Activated T-cell treated with anti-CD3 and anti-CD28 coated beads, Interleukin-2, amount 50 U/mL, for 24 hours (primary cell): ENCODE measurements at regions not wholly inside any gene's neighbourhood (a gene's known extent, or its start where the extent isn't known, plus 50 kb on each side); places are given as distances from the start of the nearest gene placed in this dataset.

Experiments
- DNase-seq: peaks from one replicate; pipeline ENCODE4 v3.0.0-alpha.2; 2020
- H3K27ac Mint-ChIP-seq: 2 replicates; pipeline ENCODE4 v1.8.0; 2020; ENCODE audit warnings: mild to moderate bottlenecking, mixed read lengths
- H3K27me3 Mint-ChIP-seq: 2 replicates; pipeline ENCODE4 v1.8.0; 2020; ENCODE audit warnings: mixed read lengths
- H3K36me3 Mint-ChIP-seq: 2 replicates; pipeline ENCODE4 v1.8.0; 2020; ENCODE audit warnings: low read depth, mixed read lengths
- H3K4me1 Mint-ChIP-seq: 2 replicates; pipeline ENCODE4 v1.8.0; 2020; ENCODE audit warnings: low read depth, mixed read lengths
- H3K4me3 Mint-ChIP-seq: 2 replicates; pipeline ENCODE4 v1.8.0; 2020; ENCODE audit warnings: mild to moderate bottlenecking, moderate library complexity, mixed read lengths
- H3K9me3 Mint-ChIP-seq: 2 replicates; pipeline ENCODE4 v1.8.0; 2020; ENCODE audit warnings: mixed read lengths

DNA sequence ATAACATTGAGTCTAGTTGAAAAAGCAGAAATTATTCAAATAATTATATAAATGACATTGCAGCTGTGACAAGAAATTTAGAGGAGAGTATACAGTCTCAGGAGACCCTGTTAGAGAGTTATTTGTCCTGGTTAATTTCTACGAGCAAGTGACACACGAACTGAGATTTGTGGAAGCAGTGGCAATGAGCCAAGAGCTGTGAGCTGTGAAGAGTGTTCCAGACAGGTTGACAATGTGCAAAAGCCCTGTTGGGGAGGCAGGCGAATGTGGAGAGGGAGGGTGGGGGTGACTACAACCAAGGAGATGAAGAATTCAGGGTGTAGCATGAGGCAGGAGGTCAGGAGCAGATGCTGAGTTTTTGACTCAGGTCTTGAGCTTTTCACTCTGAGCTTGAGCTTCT, 620.2 kb upstream of the TENM4 start:
- no peak for DNase-seq
- no peak overlapping the region for H3K4me3 Mint-ChIP-seq
- peaks cover 11% of the 10 kb centered on the region for H3K9me3 Mint-ChIP-seq
- H3K27me3 Mint-ChIP-seq = no peaks in the 10 kb centered on the region
- H3K27ac Mint-ChIP-seq = no peak overlapping the region
- no peaks in the 10 kb centered on the region for H3K4me1 Mint-ChIP-seq
- no peaks in the 10 kb centered on the region for H3K36me3 Mint-ChIP-seq

DNA sequence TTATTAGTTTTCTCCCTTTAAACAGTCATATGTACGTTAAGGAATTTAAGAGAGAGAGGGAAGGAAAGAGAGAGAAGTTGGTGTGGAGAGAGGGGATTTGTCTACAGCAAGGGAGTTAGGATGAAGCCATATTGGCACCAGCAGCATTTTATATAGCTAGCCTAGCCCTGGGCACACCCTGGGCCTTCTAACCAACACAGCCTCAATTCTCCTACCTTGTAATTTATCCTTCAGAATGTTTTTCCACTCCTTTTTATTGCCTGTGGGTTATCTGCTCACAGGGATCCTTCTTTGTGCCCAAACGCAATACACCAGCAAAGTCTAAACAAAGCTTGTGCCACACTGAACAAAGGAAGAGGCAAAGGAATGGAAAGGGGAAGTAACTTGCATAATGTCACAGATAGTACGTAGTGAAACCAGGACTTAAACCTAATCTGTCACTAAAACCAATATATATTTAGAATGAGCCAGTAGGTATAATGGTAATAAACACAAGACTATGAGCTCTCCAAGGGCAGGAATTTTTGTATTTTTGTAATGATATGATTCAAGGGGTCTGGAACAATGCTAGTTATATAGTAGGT, 613.8 kb upstream of the TENM4 start:
- H3K27me3 Mint-ChIP-seq = no peaks in the 10 kb centered on the region
- no peak overlapping the region for H3K4me3 Mint-ChIP-seq
- H3K4me1 Mint-ChIP-seq = no peaks in the 10 kb centered on the region
- H3K36me3 Mint-ChIP-seq = no peaks in the 10 kb centered on the region
- H3K9me3 Mint-ChIP-seq = peaks cover 9% of the 10 kb centered on the region
- H3K27ac Mint-ChIP-seq = no peak overlapping the region
- no peak for DNase-seq

DNA sequence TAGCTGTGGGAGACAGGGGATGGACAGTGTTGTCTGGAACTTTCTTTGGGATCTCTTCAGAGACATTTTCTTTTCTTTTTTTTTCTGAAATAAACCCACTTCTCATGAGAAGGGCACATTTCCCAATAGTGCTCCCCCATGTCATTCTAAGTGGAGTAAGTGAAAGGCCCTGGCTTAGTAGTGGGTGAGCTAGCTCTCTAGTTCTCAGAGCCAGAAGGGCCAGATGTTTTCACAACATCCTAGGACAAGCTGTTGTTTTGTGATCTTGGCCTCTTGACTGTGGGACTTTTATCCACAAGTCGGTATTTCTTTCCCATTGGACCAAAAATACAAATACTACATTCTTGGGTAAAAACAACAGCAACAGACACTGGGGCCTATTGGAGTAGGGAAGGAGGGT, 607.7 kb upstream of the TENM4 start:
- Mint-ChIP-seq H3K9me3 (peaks cover 12% of the 10 kb centered on the region), H3K27ac (no peak overlapping the region), H3K36me3 (no peaks in the 10 kb centered on the region), H3K27me3 (no peaks in the 10 kb centered on the region), H3K4me1 (no peaks in the 10 kb centered on the region), H3K4me3 (no peak overlapping the region)
- DNase-seq = no peak

- Mint-ChIP-seq H3K36me3 (no peaks in the 10 kb centered on the region), H3K9me3 (peaks cover 12% of the 10 kb centered on the region), H3K27ac (no peak overlapping the region), H3K4me1 (no peaks in the 10 kb centered on the region), H3K27me3 (no peaks in the 10 kb centered on the region), H3K4me3 (no peak overlapping the region)
- DNase-seq = no peak
Measured at GRCh38 chr11:80041136-80042000, 600.5 kb upstream of the TENM4 start.

- Mint-ChIP-seq H3K36me3 (no peaks in the 10 kb centered on the region), H3K27me3 (no peaks in the 10 kb centered on the region), H3K27ac (no peak overlapping the region), H3K4me1 (no peaks in the 10 kb centered on the region), H3K4me3 (no peak overlapping the region), H3K9me3 (peaks cover 5% of the 10 kb centered on the region)
- DNase-seq = no peak
Measured at GRCh38 chr11:80034801-80035200, 594.0 kb upstream of the TENM4 start.

GRCh38 chr11:80031014-80031600, 590.3 kb upstream of the TENM4 start:
- H3K27ac Mint-ChIP-seq = no peak overlapping the region

DNA sequence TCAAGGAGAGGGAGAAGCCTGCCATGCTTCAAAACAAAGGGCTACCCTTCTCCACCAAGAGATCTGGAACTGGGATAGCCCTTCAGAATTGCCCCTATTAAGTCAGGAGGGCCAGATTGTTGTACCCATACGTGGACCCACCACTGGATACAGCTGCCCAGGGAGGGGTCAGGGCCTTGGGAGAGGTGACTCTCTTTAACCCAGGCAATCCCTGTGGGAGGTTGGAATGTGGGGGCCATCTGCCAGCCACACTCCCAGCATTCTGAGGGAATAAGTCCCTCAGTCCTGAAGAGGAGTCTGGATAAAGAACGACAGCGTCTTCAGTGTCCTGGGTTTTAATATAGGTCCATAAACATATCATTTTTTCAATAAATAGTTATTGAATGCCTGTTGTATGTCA, 588.2 kb upstream of the TENM4 start:
- Mint-ChIP-seq H3K36me3 (no peaks in the 10 kb centered on the region), H3K9me3 (peaks cover 3% of the 10 kb centered on the region), H3K4me3 (no peak overlapping the region), H3K4me1 (no peaks in the 10 kb centered on the region), H3K27ac (no peak overlapping the region), H3K27me3 (no peaks in the 10 kb centered on the region)
- DNase-seq = no peak

More at GRCh38 chr11:80031014-80031600, 590.3 kb upstream of the TENM4 start:
- H3K27me3 Mint-ChIP-seq = no peaks in the 10 kb centered on the region
- H3K4me1 Mint-ChIP-seq = no peaks in the 10 kb centered on the region
- peaks cover 3% of the 10 kb centered on the region for H3K9me3 Mint-ChIP-seq
- no peak overlapping the region for H3K4me3 Mint-ChIP-seq
- H3K36me3 Mint-ChIP-seq = no peaks in the 10 kb centered on the region
- no peak for DNase-seq

DNA sequence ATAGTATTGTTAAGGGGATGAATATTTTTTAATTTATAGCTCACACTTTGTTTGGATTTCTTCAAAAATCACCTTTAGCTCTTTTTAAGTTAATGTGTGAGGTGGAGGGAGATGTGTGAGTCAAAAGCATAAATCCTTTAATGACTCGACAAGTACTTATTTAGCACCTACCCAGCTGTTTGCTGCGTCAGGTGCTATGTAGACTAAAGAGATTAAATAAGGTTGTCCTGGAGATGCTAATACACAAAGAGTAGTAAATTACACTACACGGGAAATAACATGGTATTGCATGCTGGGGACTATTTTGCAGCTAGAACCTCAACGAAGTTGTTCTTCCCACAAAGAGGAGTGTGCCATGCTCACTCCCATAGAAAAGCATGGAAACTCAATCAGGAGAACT, 583.3 kb upstream of the TENM4 start:
- H3K9me3 Mint-ChIP-seq = peaks cover 8% of the 10 kb centered on the region
- H3K27ac Mint-ChIP-seq = no peak overlapping the region
- DNase-seq = no peak
- no peak overlapping the region for H3K4me3 Mint-ChIP-seq
- no peaks in the 10 kb centered on the region for H3K4me1 Mint-ChIP-seq
- H3K36me3 Mint-ChIP-seq = no peaks in the 10 kb centered on the region
- no peaks in the 10 kb centered on the region for H3K27me3 Mint-ChIP-seq

DNA sequence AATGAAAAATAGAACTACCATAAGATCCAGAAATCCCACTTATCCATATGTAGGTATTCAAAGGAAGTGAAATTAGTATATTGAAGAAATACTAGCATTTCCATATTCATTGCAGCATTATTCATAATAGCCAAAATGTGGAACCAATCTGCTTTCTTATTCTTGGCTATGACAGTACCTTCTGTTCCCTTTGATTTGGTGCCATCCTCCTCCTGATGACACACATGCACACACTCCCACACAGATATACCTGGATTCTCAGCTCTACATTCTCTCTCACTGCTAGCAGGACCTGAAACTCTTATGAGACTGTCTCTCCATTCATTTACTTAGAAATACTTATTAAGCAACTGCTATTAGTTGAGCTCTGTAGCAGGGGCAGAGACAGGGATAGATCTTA, 582.6 kb upstream of the TENM4 start:
- DNase-seq = no peak
- Mint-ChIP-seq H3K36me3 (no peaks in the 10 kb centered on the region), H3K4me1 (no peaks in the 10 kb centered on the region), H3K27ac (no peak overlapping the region), H3K4me3 (no peak overlapping the region), H3K9me3 (peaks cover 8% of the 10 kb centered on the region), H3K27me3 (no peaks in the 10 kb centered on the region)

- H3K36me3 Mint-ChIP-seq = no peaks in the 10 kb centered on the region
- no peak overlapping the region for H3K4me3 Mint-ChIP-seq
- H3K4me1 Mint-ChIP-seq = no peaks in the 10 kb centered on the region
- H3K9me3 Mint-ChIP-seq = peaks cover 7% of the 10 kb centered on the region
- no peaks in the 10 kb centered on the region for H3K27me3 Mint-ChIP-seq
- no peak overlapping the region for H3K27ac Mint-ChIP-seq
- no peak for DNase-seq
Measured at GRCh38 chr11:80010536-80010935, 569.7 kb upstream of the TENM4 start.

GRCh38 chr11:80009081-80009480, 568.3 kb upstream of the TENM4 start:
- H3K36me3 Mint-ChIP-seq = no peaks in the 10 kb centered on the region
- DNase-seq = no peak
- no peaks in the 10 kb centered on the region for H3K4me1 Mint-ChIP-seq
- peaks cover 14% of the 10 kb centered on the region for H3K9me3 Mint-ChIP-seq
- no peak overlapping the region for H3K4me3 Mint-ChIP-seq
- H3K27ac Mint-ChIP-seq = no peak overlapping the region
- H3K27me3 Mint-ChIP-seq = no peaks in the 10 kb centered on the region

DNA sequence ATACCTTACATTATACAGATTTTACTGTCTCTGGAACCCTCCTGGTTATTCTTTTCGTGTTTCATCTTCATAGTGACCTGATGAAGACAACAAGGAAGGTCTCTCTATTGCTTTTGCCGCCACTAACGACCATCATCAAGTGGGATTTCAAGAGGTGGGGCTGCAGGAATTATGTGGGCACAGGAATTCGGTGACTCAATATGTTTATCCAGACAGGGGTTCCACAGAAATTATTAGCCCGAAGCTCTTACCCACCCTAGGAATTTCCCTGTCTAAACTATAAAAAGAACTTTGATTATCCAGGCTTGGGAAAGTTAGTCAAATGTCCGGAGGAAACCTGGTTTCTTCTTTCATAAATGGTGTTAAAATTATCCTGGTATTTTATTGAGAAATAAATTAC, 566.8 kb upstream of the TENM4 start:
- no peaks in the 10 kb centered on the region for H3K27me3 Mint-ChIP-seq
- DNase-seq = no peak
- no peak overlapping the region for H3K27ac Mint-ChIP-seq
- no peaks in the 10 kb centered on the region for H3K36me3 Mint-ChIP-seq
- no peak overlapping the region for H3K4me3 Mint-ChIP-seq
- peaks cover 14% of the 10 kb centered on the region for H3K9me3 Mint-ChIP-seq
- H3K4me1 Mint-ChIP-seq = no peaks in the 10 kb centered on the region

DNA sequence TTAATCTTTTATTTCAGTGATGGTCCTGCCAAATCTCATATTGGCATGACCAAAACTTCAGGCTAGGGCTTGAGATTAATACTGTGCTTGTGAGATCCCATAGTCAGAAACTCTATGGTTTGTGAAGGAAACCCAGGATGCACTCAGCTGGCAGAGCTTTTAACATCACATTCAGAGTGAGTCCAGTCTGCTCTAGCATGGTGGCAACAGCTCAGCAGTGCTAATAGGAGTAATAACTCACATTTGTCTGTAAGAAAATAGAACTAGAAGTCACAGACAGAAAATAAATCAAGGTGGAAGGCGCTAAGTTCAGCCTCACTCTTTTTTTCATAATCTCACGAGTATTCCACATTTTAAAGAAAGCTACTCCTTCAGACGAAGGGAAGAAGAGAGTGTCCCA, 549.3 kb upstream of the TENM4 start:
- DNase-seq = no peak
- Mint-ChIP-seq H3K9me3 (peaks cover 6% of the 10 kb centered on the region), H3K27me3 (no peaks in the 10 kb centered on the region), H3K4me3 (no peak overlapping the region), H3K4me1 (no peaks in the 10 kb centered on the region), H3K27ac (no peak overlapping the region), H3K36me3 (no peaks in the 10 kb centered on the region)

DNA sequence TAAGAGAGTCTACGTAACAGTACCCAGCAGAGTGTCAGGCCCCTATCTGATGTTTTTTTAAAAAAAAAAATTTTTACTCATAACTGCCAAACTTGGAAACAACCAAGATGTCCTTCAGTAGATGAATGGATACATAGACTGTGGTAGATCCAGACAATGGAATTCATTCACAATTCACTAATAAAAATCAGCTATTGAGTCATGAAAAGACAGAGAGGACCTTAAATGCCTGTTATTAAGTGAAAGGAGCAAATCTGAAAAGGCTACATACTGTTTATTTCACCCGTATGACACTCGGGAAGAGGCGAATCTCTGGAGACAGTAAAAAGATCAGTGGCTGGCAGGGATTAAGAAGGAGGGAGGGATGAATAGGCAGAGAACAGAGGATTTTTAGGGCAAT, 541.4 kb upstream of the TENM4 start:
- Mint-ChIP-seq H3K27ac (no peak overlapping the region), H3K9me3 (peaks cover 3% of the 10 kb centered on the region), H3K36me3 (no peaks in the 10 kb centered on the region), H3K4me1 (no peaks in the 10 kb centered on the region), H3K4me3 (no peak overlapping the region), H3K27me3 (no peaks in the 10 kb centered on the region)
- no peak for DNase-seq

- H3K27me3 Mint-ChIP-seq = no peaks in the 10 kb centered on the region
- no peak overlapping the region for H3K4me3 Mint-ChIP-seq
- DNase-seq = no peak
- H3K27ac Mint-ChIP-seq = no peak overlapping the region
- H3K9me3 Mint-ChIP-seq = peaks cover 3% of the 10 kb centered on the region
- H3K36me3 Mint-ChIP-seq = no peaks in the 10 kb centered on the region
- H3K4me1 Mint-ChIP-seq = no peaks in the 10 kb centered on the region
Measured at GRCh38 chr11:79980916-79981315, 540.1 kb upstream of the TENM4 start.
